Body of pancreas (tissue), 4 donors: ENCODE measurements at regions not wholly inside any gene's neighbourhood (a gene's known extent, or its start where the extent isn't known, plus 50 kb on each side); places are given as distances from the start of the nearest gene placed in this dataset.

ENCODE experiments used
- POLR2A ChIP-seq, 3 donors: fragments of 450-650 bp; IDR thresholded peaks; one replicate each; pipeline ENCODE4 v1.6.1; 2016; ENCODE audit warnings: antibody characterized with exemption in 3 of 3, mild to moderate bottlenecking in 2 of 3
- TF ChIP-seq, protein P1 (sequence below), 7 experiments: fragments of 450-650 bp in 4 of 7; fragments of 200-600 bp in 3 of 7; sonication (generic) in 3 of 7; IDR thresholded peaks; one replicate each; pipeline ENCODE4 v1.5.1; 2016 to 2019; ENCODE audit warnings: antibody characterized with exemption in 7 of 7

DNA sequence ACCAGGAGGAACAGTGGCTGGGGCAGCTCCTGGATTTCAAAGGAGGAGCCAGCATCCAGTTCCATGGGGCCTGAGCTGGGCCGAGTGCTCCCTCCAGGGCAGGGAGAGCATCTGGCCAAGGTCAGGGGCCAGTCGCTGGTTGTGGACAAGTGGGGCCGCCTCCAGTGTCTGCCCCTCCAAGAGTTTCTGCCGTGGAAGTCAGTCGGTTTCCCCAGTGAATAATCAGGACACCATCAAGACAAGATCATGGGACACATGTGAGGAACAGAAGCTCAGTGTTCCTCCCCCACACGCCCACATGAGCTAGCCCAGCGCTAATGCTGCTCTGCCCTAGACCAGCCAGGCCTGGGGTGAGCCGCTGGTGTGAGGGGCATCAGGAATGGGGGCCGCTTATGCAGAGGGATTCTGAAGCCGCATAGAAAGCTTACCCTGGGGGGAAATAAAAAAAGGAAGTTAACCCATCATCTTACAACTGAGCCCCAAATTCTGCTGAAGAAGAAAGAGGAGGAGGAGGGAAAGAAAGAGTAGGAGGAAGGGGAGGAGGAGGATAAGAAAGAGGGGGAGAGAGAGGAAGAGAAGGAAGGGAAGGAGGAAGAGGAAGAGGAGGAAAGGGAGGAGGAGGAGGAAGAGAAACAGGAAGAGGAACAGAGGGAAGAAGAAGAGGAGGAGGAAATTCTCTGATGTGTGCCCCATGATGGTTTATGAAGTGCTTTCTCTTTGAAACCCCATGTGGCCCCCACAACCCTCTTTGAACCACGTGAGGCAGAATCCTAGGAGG lies 198.4 kb downstream of the MATN1 start:
- TF ChIP-seq, protein P1, sequence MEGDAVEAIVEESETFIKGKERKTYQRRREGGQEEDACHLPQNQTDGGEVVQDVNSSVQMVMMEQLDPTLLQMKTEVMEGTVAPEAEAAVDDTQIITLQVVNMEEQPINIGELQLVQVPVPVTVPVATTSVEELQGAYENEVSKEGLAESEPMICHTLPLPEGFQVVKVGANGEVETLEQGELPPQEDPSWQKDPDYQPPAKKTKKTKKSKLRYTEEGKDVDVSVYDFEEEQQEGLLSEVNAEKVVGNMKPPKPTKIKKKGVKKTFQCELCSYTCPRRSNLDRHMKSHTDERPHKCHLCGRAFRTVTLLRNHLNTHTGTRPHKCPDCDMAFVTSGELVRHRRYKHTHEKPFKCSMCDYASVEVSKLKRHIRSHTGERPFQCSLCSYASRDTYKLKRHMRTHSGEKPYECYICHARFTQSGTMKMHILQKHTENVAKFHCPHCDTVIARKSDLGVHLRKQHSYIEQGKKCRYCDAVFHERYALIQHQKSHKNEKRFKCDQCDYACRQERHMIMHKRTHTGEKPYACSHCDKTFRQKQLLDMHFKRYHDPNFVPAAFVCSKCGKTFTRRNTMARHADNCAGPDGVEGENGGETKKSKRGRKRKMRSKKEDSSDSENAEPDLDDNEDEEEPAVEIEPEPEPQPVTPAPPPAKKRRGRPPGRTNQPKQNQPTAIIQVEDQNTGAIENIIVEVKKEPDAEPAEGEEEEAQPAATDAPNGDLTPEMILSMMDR (IDR thresholded peaks at IDR 0.05), result no peak
- TF ChIP-seq POLR2A (IDR thresholded peaks at IDR 0.05), result no peak
